ENCODE measurements at regions not wholly inside any gene's neighbourhood (a gene's known extent, or its start where the extent isn't known, plus 50 kb on each side); places are given as distances from the start of the nearest gene placed in this dataset.

- TF ChIP-seq EZH2 (IDR thresholded peaks at IDR 0.05; ENCODE audit: low read depth), result no peak
- TF ChIP-seq, protein P1, sequence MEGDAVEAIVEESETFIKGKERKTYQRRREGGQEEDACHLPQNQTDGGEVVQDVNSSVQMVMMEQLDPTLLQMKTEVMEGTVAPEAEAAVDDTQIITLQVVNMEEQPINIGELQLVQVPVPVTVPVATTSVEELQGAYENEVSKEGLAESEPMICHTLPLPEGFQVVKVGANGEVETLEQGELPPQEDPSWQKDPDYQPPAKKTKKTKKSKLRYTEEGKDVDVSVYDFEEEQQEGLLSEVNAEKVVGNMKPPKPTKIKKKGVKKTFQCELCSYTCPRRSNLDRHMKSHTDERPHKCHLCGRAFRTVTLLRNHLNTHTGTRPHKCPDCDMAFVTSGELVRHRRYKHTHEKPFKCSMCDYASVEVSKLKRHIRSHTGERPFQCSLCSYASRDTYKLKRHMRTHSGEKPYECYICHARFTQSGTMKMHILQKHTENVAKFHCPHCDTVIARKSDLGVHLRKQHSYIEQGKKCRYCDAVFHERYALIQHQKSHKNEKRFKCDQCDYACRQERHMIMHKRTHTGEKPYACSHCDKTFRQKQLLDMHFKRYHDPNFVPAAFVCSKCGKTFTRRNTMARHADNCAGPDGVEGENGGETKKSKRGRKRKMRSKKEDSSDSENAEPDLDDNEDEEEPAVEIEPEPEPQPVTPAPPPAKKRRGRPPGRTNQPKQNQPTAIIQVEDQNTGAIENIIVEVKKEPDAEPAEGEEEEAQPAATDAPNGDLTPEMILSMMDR (conservative IDR thresholded peaks at IDR 0.05), result no peak
These were observed 991.9 kb downstream of the FLRT2 start for GRCh38 chr14:86521843-86522242.

DNA sequence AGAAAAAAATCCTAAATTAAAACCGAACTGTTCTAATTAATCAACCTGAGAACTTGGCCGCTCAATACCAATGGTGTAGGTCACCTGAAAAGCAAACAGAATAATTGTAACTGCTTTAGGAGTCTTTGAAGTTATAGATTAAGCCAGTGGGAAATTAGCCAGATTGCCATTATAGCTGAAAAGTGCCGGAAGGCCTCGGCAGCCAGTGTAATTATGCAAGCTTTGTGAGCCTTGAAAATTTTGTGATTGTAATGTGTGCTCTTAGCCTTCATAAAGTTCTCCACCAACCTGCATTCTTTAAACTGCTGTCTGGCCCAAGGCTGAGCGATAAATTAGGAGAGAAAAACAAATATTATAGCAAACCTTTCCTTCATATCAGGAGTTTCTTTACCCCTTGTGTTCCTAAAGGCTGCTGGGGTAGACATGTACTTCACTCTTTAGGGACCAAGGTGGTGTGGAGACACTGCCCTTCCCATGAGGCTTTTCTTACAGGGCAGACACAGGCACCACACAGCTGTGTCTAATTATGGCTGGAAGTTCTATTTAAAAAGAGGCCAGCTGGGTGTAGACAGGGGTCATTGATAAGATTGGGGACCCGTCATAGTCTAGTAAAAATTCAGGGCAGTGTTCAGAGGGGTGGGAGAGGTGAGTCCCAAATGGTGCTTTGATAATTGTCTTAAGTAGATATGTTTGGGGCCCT lies 991.2 kb downstream of the FLRT2 start:
- no peaks in the 10 kb centered on the region for H3K9me2 ChIP-seq (ENCODE audit: insufficient read depth)
- no peaks in the 10 kb centered on the region for H3K79me2 ChIP-seq (ENCODE audit: low read depth)
- no peaks in the 10 kb centered on the region for H3K4me1 ChIP-seq (replicated peaks; ENCODE audit: insufficient read depth)
- no TSS peak for BruUV-seq (replicated peaks)
- no peaks in the 10 kb centered on the region for H3F3A ChIP-seq (ENCODE audit: insufficient read depth, low read depth)
- H3K36me3 ChIP-seq (ENCODE audit: low read depth), result no peaks in the 10 kb centered on the region
- no peak for TF ChIP-seq EZH2 (IDR thresholded peaks at IDR 0.05; ENCODE audit: low read depth)
- TF ChIP-seq, protein P1 (conservative IDR thresholded peaks at IDR 0.05), result no peak
- CTCF ChIA-PET, result no interaction called here
- H3K9me3 ChIP-seq (ENCODE audit: insufficient read depth, low read depth), result no peaks in the 10 kb centered on the region
- H3K4me2 ChIP-seq, result no peak overlapping the region
- no peak overlapping the region for H3K27ac ChIP-seq
- H2AFZ ChIP-seq, result no peak overlapping the region
- no peak overlapping the region for H3K4me3 ChIP-seq
- no peaks in the 10 kb centered on the region for H4K20me1 ChIP-seq (ENCODE audit: insufficient read depth)
- no peak for DNase-seq
- intact Hi-C loops (cut with micrococcal nuclease; ENCODE audit: unreplicated experiment), result no loop called here
- POLR2A ChIA-PET (ENCODE audit: unreplicated experiment), result no interaction called here
- no peaks in the 10 kb centered on the region for H3K27me3 ChIP-seq (ENCODE audit: insufficient read depth, low read depth)

More at GRCh38 chr14:86521843-86522242, 991.9 kb downstream of the FLRT2 start:
- no TSS peak for BruUV-seq (replicated peaks)
- ChIA-PET CTCF (no interaction called here), POLR2A (ENCODE audit: unreplicated experiment) (no interaction called here)
- intact Hi-C loops (cut with micrococcal nuclease; ENCODE audit: unreplicated experiment), result no loop called here
- no peaks in the 10 kb centered on the region for H3K27me3 ChIP-seq (ENCODE audit: insufficient read depth, low read depth)
- no peaks in the 10 kb centered on the region for H3K36me3 ChIP-seq (ENCODE audit: low read depth)
- no peak for DNase-seq
- no peaks in the 10 kb centered on the region for H3K9me2 ChIP-seq (ENCODE audit: insufficient read depth)
- no peak overlapping the region for H2AFZ ChIP-seq
- no peak overlapping the region for H3K4me2 ChIP-seq
- H3K27ac ChIP-seq, result no peak overlapping the region
- H3K79me2 ChIP-seq (ENCODE audit: low read depth), result no peaks in the 10 kb centered on the region
- H4K20me1 ChIP-seq (ENCODE audit: insufficient read depth), result no peaks in the 10 kb centered on the region
- no peaks in the 10 kb centered on the region for H3K4me1 ChIP-seq (replicated peaks; ENCODE audit: insufficient read depth)
- no peak overlapping the region for H3K4me3 ChIP-seq
- H3K9me3 ChIP-seq (ENCODE audit: insufficient read depth, low read depth), result no peaks in the 10 kb centered on the region
- H3F3A ChIP-seq (ENCODE audit: insufficient read depth, low read depth), result no peaks in the 10 kb centered on the region

DNA sequence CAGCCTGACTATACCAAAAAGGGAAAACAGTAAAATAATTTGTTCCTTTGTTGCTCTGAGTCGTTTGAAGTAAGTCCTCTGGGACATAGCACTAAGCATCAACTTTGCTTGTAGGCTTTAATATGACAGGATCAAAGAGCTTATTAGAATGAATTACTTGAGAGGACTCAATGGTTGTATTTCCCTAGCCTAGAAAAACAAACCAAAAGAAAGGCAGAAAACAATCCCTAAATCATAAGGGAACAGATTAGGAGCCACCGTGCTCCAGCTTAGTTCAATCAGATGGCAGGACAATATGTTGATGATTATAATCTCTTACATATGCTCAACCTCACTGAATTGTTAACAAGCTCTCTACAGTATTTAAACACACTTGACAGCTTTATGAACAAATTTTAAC lies 988.4 kb downstream of the FLRT2 start:
- BruUV-seq (replicated peaks), result no TSS peak
- Histone ChIP-seq H3K4me3 (no peak overlapping the region), H3K9me2 (ENCODE audit: insufficient read depth) (no peaks in the 10 kb centered on the region), H3F3A (ENCODE audit: insufficient read depth, low read depth) (no peaks in the 10 kb centered on the region), H3K36me3 (ENCODE audit: low read depth) (no peaks in the 10 kb centered on the region), H3K27ac (no peak overlapping the region), H3K4me1 (replicated peaks; ENCODE audit: insufficient read depth) (no peaks in the 10 kb centered on the region), H3K4me2 (no peak overlapping the region), H3K27me3 (ENCODE audit: insufficient read depth, low read depth) (no peaks in the 10 kb centered on the region), H4K20me1 (ENCODE audit: insufficient read depth) (no peaks in the 10 kb centered on the region), H2AFZ (no peak overlapping the region), H3K9me3 (ENCODE audit: insufficient read depth, low read depth) (no peaks in the 10 kb centered on the region), H3K79me2 (ENCODE audit: low read depth) (no peaks in the 10 kb centered on the region)
- intact Hi-C loops (cut with micrococcal nuclease; ENCODE audit: unreplicated experiment), result no loop called here
- TF ChIP-seq EZH2 (IDR thresholded peaks at IDR 0.05; ENCODE audit: low read depth), result no peak
- TF ChIP-seq, protein P1 (conservative IDR thresholded peaks at IDR 0.05), result no peak
- ChIA-PET POLR2A (ENCODE audit: unreplicated experiment) (no interaction called here), CTCF (no interaction called here)
- no peak for DNase-seq

Measured in PC-9 (cell line).